Vagina (tissue), 2 donors: ENCODE measurements at regions not wholly inside any gene's neighbourhood (a gene's known extent, or its start where the extent isn't known, plus 50 kb on each side); places are given as distances from the start of the nearest gene placed in this dataset.

Source experiments
- POLR2A ChIP-seq, 2 donors: fragments of 450-650 bp; IDR thresholded peaks; one replicate each; pipeline ENCODE4 v1.6.1; 2017; ENCODE audit warnings: antibody characterized with exemption in 2 of 2, mild to moderate bottlenecking in 2 of 2, moderate library complexity in 2 of 2
- POLR2AphosphoS5 ChIP-seq, 2 donors: sonication (generic); formaldehyde crosslinking; IDR thresholded peaks; one replicate each; pipeline ENCODE4 v1.9.0; 2017; ENCODE audit warnings: antibody characterized with exemption in 2 of 2, mild to moderate bottlenecking in 2 of 2, low read depth in 1 of 2; ENCODE audit not compliant: insufficient read depth in 1 of 2
- TF ChIP-seq, protein P1 (sequence below), 3 experiments: fragments of 450-650 bp in 2 of 3; fragments of 200-600 bp in 1 of 3; sonication (generic) in 1 of 3; IDR thresholded peaks; one replicate each; pipeline ENCODE4 v1.5.1; 2017 to 2019; ENCODE audit warnings: antibody characterized with exemption in 3 of 3, mild to moderate bottlenecking in 2 of 3, moderate library complexity in 2 of 3

DNA sequence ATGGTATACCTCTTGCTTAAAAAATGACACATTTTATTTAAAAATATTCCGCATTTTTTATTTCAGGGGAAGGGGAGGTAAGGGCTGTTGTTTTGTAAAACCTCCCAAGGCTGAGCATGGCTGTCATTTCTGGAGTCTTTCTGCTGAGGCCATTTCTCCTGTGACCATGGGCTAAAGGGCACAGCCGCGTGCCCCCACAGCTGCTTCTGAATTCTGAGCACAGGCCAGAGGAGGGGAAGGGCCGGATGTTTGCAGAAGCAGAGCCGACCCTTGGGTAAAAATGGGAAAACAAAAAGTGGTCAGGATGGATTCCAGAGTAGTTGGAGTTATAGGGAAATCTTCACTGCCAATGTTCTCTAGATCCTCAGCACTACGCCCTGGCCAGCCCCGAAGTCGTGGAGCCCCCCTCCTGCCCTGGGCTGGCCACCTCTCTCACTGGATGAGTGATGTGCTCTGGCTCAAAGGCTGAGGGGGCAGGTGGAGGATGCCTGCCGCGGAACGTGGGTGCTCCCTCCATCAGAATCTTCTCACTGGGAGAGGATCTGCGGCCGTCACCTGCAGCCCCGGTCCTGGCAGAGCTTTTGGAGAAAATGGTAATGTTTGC is 131.3 kb upstream of the ZEB1 start:
- TF ChIP-seq, protein P1, sequence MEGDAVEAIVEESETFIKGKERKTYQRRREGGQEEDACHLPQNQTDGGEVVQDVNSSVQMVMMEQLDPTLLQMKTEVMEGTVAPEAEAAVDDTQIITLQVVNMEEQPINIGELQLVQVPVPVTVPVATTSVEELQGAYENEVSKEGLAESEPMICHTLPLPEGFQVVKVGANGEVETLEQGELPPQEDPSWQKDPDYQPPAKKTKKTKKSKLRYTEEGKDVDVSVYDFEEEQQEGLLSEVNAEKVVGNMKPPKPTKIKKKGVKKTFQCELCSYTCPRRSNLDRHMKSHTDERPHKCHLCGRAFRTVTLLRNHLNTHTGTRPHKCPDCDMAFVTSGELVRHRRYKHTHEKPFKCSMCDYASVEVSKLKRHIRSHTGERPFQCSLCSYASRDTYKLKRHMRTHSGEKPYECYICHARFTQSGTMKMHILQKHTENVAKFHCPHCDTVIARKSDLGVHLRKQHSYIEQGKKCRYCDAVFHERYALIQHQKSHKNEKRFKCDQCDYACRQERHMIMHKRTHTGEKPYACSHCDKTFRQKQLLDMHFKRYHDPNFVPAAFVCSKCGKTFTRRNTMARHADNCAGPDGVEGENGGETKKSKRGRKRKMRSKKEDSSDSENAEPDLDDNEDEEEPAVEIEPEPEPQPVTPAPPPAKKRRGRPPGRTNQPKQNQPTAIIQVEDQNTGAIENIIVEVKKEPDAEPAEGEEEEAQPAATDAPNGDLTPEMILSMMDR (IDR thresholded peaks at IDR 0.05) = no peak
- TF ChIP-seq POLR2A (IDR thresholded peaks at IDR 0.05) = no peak
- no peak for TF ChIP-seq POLR2AphosphoS5 (IDR thresholded peaks at IDR 0.05; ENCODE audit: insufficient read depth in 1 of 2, low read depth in 1 of 2)
